Vagina (tissue), 2 donors: ENCODE measurements at regions not wholly inside any gene's neighbourhood (a gene's known extent, or its start where the extent isn't known, plus 50 kb on each side); places are given as distances from the start of the nearest gene placed in this dataset.

ENCODE experiments used
- DNase-seq, 2 donors: peaks; one replicate each; pipeline ENCODE4 v3.0.0-alpha.2; 2017; ENCODE audit errors: extremely low spot score in 2 of 2
- H3K27ac ChIP-seq: fragments of 200-600 bp; sonication (generic); one replicate; pipeline ENCODE4 v1.5.1; 2019
- H3K27me3 ChIP-seq: fragments of 200-600 bp; sonication (generic); one replicate; pipeline ENCODE4 v1.5.1; 2019
- H3K36me3 ChIP-seq, 2 donors: fragments of 200-600 bp; sonication (generic); one replicate each; pipeline ENCODE4 v1.5.1; 2017 to 2019
- H3K4me1 ChIP-seq: fragments of 200-600 bp; sonication (generic); one replicate; pipeline ENCODE4 v1.5.1; 2019
- H3K4me3 ChIP-seq, 2 donors: fragments of 200-600 bp; sonication (generic); 1 replicate in 1 of 2; 2 replicates in 1 of 2; pipeline ENCODE4 v1.5.1; 2016 to 2019
- H3K9me3 ChIP-seq: fragments of 200-600 bp; sonication (generic); one replicate; pipeline ENCODE4 v1.5.1; 2019
- CTCF ChIP-seq, 3 experiments: fragments of 450-650 bp in 2 of 3; fragments of 200-600 bp in 1 of 3; sonication (generic) in 1 of 3; IDR thresholded peaks; one replicate each; pipeline ENCODE4 v1.5.1; 2017 to 2019; ENCODE audit warnings: antibody characterized with exemption in 3 of 3, mild to moderate bottlenecking in 2 of 3, moderate library complexity in 2 of 3
- POLR2A ChIP-seq, 2 donors: fragments of 450-650 bp; IDR thresholded peaks; one replicate each; pipeline ENCODE4 v1.6.1; 2017; ENCODE audit warnings: antibody characterized with exemption in 2 of 2, mild to moderate bottlenecking in 2 of 2, moderate library complexity in 2 of 2
- POLR2AphosphoS5 ChIP-seq, 2 donors: sonication (generic); formaldehyde crosslinking; IDR thresholded peaks; one replicate each; pipeline ENCODE4 v1.9.0; 2017; ENCODE audit warnings: antibody characterized with exemption in 2 of 2, mild to moderate bottlenecking in 2 of 2, low read depth in 1 of 2; ENCODE audit not compliant: insufficient read depth in 1 of 2
- intact Hi-C: fragments of 100-400 bp; cut with DNase I; formaldehyde crosslinking; loops from one replicate; pipeline ENCODE4 v1.15.1; 2023

- TF ChIP-seq POLR2AphosphoS5 (IDR thresholded peaks at IDR 0.05; ENCODE audit: insufficient read depth in 1 of 2, low read depth in 1 of 2) = no peak
- no peak for TF ChIP-seq CTCF (IDR thresholded peaks at IDR 0.05)
- no peak for TF ChIP-seq POLR2A (IDR thresholded peaks at IDR 0.05)
- no peaks in the 10 kb centered on the region for H3K27me3 ChIP-seq
- intact Hi-C loops = no loop called here
Measured at GRCh38 chr14:97052001-97052400, 254.8 kb downstream of the VRK1 start.

GRCh38 chr14:97053941-97054340, 256.8 kb downstream of the VRK1 start:
- TF ChIP-seq CTCF (IDR thresholded peaks at IDR 0.05) (no peak), POLR2A (IDR thresholded peaks at IDR 0.05) (no peak)
- no peaks in the 10 kb centered on the region for H3K36me3 ChIP-seq
- intact Hi-C loops = no loop called here

More at GRCh38 chr14:97052001-97052400, 254.8 kb downstream of the VRK1 start:
- H3K9me3 ChIP-seq = no peaks in the 10 kb centered on the region
- H3K36me3 ChIP-seq = no peaks in the 10 kb centered on the region
- DNase-seq = no peak
- H3K4me1 ChIP-seq = no peaks in the 10 kb centered on the region
- no peak overlapping the region for H3K4me3 ChIP-seq
- no peak overlapping the region for H3K27ac ChIP-seq

DNA sequence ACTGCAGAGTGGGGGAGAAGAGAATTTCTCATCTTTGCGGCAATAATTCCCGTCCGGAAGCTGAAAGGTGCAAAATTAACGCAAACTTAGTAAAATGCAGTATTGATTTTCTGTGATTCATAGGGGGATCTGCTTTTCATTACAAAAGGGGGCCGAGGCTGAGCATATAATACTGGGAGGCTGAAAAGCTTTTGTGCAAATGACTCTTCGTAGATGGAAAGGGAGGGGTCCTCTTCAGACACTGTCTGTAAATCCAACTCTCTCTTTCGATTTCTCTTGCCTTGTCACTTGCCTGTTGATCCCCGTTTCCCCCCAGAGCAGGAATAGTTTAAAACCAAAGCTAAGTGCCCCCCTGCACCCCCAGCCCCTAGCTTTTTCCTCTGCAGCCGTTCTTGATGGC, 258.2 kb downstream of the VRK1 start:
- Histone ChIP-seq H3K27ac (no peak overlapping the region), H3K4me3 (no peak overlapping the region), H3K27me3 (no peaks in the 10 kb centered on the region), H3K36me3 (no peaks in the 10 kb centered on the region), H3K9me3 (no peaks in the 10 kb centered on the region), H3K4me1 (no peaks in the 10 kb centered on the region)
- DNase-seq = no peak
- no peak for TF ChIP-seq POLR2AphosphoS5 (IDR thresholded peaks at IDR 0.05; ENCODE audit: insufficient read depth in 1 of 2, low read depth in 1 of 2)
- TF ChIP-seq POLR2A (IDR thresholded peaks at IDR 0.05) = no peak
- TF ChIP-seq CTCF (IDR thresholded peaks at IDR 0.05) = no peak
- intact Hi-C loops = no loop called here

More at GRCh38 chr14:97053941-97054340, 256.8 kb downstream of the VRK1 start:
- DNase-seq = no peak
- Histone ChIP-seq H3K27me3 (no peaks in the 10 kb centered on the region), H3K9me3 (no peaks in the 10 kb centered on the region), H3K4me3 (no peak overlapping the region), H3K27ac (no peak overlapping the region), H3K4me1 (no peaks in the 10 kb centered on the region)

DNA sequence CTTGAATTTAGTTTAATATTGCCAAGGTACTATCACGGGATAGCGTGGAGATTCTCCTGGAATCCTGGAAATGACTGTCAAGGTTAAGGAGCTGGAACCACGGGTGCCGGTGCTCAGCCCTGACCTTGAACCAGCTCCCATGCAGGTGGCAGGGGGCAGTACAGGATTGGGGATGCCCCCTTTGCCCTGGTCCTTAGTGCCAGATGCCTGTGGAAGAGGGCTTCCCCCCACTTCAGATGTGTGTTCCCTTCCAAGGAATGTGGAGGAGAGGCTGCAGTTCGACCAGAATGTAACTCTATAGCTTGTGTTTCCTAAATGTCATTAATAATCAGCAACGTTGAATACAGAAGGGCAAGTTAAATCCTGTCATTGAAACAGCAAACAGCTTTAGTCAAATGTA, 258.9 kb downstream of the VRK1 start:
- DNase-seq = no peak
- no peaks in the 10 kb centered on the region for H3K4me1 ChIP-seq
- intact Hi-C loops = no loop called here
- H3K4me3 ChIP-seq = no peak overlapping the region
- H3K36me3 ChIP-seq = no peaks in the 10 kb centered on the region
- H3K27me3 ChIP-seq = no peaks in the 10 kb centered on the region
- no peaks in the 10 kb centered on the region for H3K9me3 ChIP-seq
- no peak overlapping the region for H3K27ac ChIP-seq
- TF ChIP-seq CTCF (IDR thresholded peaks at IDR 0.05) (no peak), POLR2A (IDR thresholded peaks at IDR 0.05) (no peak), POLR2AphosphoS5 (IDR thresholded peaks at IDR 0.05; ENCODE audit: insufficient read depth in 1 of 2, low read depth in 1 of 2) (no peak)

DNA sequence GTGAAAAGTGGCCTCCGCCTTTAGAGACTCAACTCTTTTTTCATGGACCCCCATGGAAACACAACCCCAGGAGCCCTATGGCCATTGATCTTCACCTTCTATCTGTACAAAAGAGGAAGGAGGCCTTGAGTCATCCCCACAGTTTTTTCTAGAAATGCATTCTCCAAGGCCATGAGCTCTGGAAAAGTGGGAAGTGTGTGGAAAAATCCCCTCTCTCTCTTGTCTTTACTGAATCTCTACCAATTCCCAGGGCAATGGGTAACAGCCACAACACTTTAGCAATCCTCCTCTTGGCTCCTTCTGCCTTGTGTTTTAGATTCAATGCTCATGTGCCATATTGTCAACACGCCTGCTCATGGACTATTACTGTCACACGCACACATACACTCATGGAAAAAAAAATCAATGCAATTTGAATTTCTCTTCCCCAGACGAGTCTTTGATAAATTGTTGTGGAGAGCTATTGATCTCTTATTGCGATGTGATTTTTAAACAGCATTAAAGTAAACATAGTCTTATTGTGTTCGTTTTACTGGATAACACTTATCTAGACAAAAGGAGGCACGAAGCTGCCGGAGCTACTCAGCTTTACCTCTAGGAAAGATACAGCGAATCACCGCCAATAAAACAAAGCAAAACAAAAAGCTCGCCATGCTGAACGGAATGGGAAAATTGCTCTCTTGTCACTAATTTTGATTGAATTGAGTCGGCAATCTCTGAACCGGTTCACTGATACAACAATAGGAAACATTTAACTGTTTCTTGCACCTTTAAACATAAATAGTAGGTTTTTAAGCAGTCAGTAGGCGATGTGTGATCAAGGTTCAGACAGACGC, 260.3 kb downstream of the VRK1 start:
- no peak overlapping the region for H3K27ac ChIP-seq
- H3K27me3 ChIP-seq = no peaks in the 10 kb centered on the region
- no peak overlapping the region for H3K4me3 ChIP-seq
- no peak for DNase-seq
- no peaks in the 10 kb centered on the region for H3K4me1 ChIP-seq
- H3K36me3 ChIP-seq = no peaks in the 10 kb centered on the region
- TF ChIP-seq POLR2AphosphoS5 (IDR thresholded peaks at IDR 0.05; ENCODE audit: insufficient read depth in 1 of 2, low read depth in 1 of 2) (no peak), POLR2A (IDR thresholded peaks at IDR 0.05) (no peak), CTCF (IDR thresholded peaks at IDR 0.05) (no peak)
- no peaks in the 10 kb centered on the region for H3K9me3 ChIP-seq
- intact Hi-C loops = no loop called here
